ENCODE measurements at regions not wholly inside any gene's neighbourhood (a gene's known extent, or its start where the extent isn't known, plus 50 kb on each side); places are given as distances from the start of the nearest gene placed in this dataset.

GRCh38 chr20:51129147-51129776, 106.4 kb upstream of the KCNG1 start:
- no peak for TF ChIP-seq KDM5A (IDR thresholded peaks at IDR 0.05)
- no peak for TF ChIP-seq CTCF (IDR thresholded peaks at IDR 0.05)
- TF ChIP-seq RARB (CRISPR knock-in tag; IDR thresholded peaks at IDR 0.05): no peak
- TF ChIP-seq REST (IDR thresholded peaks at IDR 0.05): no peak
- TF ChIP-seq JUN (IDR thresholded peaks at IDR 0.05): no peak
- TF ChIP-seq KDM1A (IDR thresholded peaks at IDR 0.05; ENCODE audit: low read depth): no peak
- TF ChIP-seq MAFK (IDR thresholded peaks at IDR 0.05; ENCODE audit: partially characterized antibody): no peak
- no peak for TF ChIP-seq EP300 (IDR thresholded peaks at IDR 0.05)
- no peak for TF ChIP-seq HOXB13 (CRISPR knock-in tag; IDR thresholded peaks at IDR 0.05; ENCODE audit: low read depth)
- no peak for TF ChIP-seq CEBPB (IDR thresholded peaks at IDR 0.05)
- TF ChIP-seq USF2 (IDR thresholded peaks at IDR 0.05): no peak
- TF ChIP-seq MYC (IDR thresholded peaks at IDR 0.05; ENCODE audit: borderline replicate concordance, low read length): no peak
- TF ChIP-seq SMC3 (IDR thresholded peaks at IDR 0.05): no peak
- TF ChIP-seq HOXA7 (CRISPR knock-in tag; IDR thresholded peaks at IDR 0.05): no peak
